ENCODE measurements at regions not wholly inside any gene's neighbourhood (a gene's known extent, or its start where the extent isn't known, plus 50 kb on each side); places are given as distances from the start of the nearest gene placed in this dataset.

- TF ChIP-seq MYC (IDR thresholded peaks at IDR 0.05; ENCODE audit: borderline replicate concordance, low read length) (no peak), SMC3 (IDR thresholded peaks at IDR 0.05) (no peak), POLR2A (IDR thresholded peaks at IDR 0.05; ENCODE audit: low read length) (no peak), MAX (IDR thresholded peaks at IDR 0.05) (no peak)
- TF ChIP-seq, protein P1, sequence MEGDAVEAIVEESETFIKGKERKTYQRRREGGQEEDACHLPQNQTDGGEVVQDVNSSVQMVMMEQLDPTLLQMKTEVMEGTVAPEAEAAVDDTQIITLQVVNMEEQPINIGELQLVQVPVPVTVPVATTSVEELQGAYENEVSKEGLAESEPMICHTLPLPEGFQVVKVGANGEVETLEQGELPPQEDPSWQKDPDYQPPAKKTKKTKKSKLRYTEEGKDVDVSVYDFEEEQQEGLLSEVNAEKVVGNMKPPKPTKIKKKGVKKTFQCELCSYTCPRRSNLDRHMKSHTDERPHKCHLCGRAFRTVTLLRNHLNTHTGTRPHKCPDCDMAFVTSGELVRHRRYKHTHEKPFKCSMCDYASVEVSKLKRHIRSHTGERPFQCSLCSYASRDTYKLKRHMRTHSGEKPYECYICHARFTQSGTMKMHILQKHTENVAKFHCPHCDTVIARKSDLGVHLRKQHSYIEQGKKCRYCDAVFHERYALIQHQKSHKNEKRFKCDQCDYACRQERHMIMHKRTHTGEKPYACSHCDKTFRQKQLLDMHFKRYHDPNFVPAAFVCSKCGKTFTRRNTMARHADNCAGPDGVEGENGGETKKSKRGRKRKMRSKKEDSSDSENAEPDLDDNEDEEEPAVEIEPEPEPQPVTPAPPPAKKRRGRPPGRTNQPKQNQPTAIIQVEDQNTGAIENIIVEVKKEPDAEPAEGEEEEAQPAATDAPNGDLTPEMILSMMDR (IDR thresholded peaks at IDR 0.05): no peak
- TF ChIP-seq, protein P2, sequence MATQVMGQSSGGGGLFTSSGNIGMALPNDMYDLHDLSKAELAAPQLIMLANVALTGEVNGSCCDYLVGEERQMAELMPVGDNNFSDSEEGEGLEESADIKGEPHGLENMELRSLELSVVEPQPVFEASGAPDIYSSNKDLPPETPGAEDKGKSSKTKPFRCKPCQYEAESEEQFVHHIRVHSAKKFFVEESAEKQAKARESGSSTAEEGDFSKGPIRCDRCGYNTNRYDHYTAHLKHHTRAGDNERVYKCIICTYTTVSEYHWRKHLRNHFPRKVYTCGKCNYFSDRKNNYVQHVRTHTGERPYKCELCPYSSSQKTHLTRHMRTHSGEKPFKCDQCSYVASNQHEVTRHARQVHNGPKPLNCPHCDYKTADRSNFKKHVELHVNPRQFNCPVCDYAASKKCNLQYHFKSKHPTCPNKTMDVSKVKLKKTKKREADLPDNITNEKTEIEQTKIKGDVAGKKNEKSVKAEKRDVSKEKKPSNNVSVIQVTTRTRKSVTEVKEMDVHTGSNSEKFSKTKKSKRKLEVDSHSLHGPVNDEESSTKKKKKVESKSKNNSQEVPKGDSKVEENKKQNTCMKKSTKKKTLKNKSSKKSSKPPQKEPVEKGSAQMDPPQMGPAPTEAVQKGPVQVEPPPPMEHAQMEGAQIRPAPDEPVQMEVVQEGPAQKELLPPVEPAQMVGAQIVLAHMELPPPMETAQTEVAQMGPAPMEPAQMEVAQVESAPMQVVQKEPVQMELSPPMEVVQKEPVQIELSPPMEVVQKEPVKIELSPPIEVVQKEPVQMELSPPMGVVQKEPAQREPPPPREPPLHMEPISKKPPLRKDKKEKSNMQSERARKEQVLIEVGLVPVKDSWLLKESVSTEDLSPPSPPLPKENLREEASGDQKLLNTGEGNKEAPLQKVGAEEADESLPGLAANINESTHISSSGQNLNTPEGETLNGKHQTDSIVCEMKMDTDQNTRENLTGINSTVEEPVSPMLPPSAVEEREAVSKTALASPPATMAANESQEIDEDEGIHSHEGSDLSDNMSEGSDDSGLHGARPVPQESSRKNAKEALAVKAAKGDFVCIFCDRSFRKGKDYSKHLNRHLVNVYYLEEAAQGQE (IDR thresholded peaks at IDR 0.05): no peak
Measured at GRCh38 chr9:136608348-136609159, 54.2 kb upstream of the EGFL7 start.
